LNCAP (cell line): ENCODE measurements at regions not wholly inside any gene's neighbourhood (a gene's known extent, or its start where the extent isn't known, plus 50 kb on each side); places are given as distances from the start of the nearest gene placed in this dataset.

Experiments used
- CTCF ChIP-seq: fragments of 450-650 bp; IDR thresholded peaks from 2 replicates; pipeline ENCODE4 v1.5.1; 2017; ENCODE audit warnings: mild to moderate bottlenecking

DNA sequence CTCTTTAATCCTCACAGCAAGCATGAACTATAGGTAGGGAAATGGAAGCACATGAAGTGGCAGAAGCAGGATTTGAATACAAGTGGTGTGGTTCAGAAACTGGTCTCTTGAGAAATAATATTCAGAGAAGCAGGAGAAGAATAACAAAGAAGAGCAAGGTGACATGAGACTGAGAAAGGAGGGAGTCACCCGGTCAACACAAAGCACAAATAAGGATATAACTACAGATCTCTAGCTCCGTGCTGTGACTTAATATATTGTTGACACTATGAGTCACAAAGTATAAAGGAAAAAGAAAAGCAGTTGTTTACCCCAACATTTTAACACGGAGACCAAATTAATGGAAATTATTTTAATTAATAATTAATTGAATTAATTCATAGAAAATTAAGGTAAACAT lies 204.5 kb downstream of the CPE start:
- TF ChIP-seq CTCF = no peak

GRCh38 chr4:165584916-165585315 lies 206.1 kb downstream of the CPE start:
- TF ChIP-seq CTCF = no peak

DNA sequence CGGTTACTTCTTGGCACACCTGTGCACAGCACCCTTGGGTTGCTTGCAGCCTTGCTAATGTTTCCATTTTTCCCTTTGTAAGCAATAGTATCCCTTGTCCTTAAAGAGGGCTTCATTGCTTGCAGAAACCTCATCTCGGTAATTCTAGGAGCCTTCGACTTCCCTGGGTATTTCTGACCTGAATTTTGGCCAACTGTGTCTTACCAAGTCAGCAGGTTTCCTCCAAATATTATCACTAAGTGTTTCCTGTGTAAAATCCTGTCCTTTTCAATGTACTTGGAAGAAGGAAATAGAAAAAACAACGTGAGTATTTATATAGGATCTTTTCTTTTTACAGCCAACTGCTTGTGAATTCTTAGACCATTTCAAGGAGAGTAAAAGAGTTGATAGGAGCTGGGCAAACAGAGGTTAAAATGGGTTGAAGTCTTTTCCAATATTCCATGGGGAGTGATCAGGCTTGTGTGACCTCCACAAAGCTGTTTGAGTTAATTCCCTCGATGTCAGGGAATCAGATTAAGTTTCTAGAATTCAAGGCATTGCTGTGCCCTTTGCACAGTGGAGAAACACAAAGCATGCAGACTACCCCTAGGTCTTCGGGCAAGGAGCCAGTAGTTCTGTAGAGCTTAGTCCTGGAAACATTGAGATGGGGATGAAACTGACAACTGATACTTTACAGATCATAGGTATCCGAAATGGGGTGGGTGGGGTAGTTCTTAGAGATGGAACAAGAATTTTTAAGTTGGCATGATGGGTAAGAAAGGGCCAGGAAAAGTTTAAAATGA lies 209.9 kb downstream of the CPE start:
- TF ChIP-seq CTCF = no peak

- no peak for TF ChIP-seq CTCF
Measured at GRCh38 chr4:165592386-165592785, 213.6 kb downstream of the CPE start.

DNA sequence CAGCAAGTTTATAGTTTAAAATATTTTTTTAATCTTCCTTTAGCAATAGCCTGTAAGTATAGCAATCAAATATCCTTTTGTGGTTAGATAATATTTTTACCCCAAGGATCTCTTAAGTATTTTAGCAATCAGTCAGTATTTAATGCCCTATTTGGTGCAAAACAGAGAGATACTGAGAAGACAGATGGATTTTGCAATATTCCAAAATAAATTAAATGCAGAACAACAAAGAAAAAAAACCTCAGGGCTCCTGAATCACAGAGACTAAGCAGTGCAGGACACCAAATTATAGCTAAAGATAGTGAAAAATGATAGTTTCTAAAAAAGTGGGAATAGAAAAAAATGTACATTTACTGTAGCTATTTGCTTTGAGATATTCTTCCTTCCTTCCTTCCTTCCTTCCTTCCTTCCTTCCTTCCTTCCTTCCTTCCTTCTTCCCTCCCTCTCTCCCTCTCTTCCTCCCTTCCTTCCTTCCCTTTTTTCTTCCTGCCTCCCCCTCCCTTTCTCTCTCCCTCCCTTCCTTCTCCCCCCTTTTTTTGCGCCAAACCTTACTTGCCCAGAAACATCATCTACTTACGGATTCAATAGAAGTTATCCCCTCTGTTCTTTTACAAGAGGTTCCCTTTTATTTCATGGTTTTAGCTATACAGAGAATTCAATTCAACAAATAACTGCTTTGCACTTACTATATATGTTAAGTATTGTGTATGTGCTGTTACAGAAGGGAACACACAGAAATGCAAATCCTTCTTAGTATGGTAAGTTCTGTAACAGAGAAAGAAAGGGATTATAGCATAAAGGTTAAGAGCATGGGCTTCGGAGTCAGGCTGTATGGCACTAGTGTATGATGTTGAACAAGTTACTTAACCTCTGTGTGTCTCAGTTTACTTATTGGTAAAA lies 219.0 kb downstream of the CPE start:
- TF ChIP-seq CTCF = no peak

GRCh38 chr4:165600959-165601683 lies 222.3 kb downstream of the CPE start:
- no peak for TF ChIP-seq CTCF

DNA sequence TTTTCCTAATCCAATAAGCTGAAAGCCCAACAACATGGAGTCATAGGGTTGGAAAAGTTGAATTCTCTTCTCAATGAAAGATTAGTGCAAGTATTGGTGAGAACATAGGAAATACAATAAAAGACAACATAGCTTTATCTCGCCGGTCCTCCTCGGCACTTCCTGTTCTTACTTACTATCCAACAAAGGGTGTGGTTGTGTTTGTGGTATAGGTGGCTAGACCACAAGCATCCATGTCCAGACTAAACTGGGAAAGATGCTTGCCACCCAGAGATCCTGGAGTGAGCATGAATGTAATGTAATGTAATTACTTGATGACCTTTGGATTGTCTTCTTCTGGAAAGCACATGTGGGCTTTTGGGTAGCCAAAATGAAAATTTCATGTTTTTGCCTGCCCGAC lies 223.8 kb downstream of the CPE start:
- TF ChIP-seq CTCF = no peak
